SH-SY5Y (cell line): ENCODE measurements at regions not wholly inside any gene's neighbourhood (a gene's known extent, or its start where the extent isn't known, plus 50 kb on each side); places are given as distances from the start of the nearest gene placed in this dataset.

Experiments
- GATA2 ChIP-seq: IDR thresholded peaks from 2 replicates; pipeline ENCODE4 v1.6.1; 2011; ENCODE audit warnings: mild to moderate bottlenecking, low read depth, low read length
- GATA3 ChIP-seq: IDR thresholded peaks from 2 replicates; pipeline ENCODE4 v1.6.1; 2011; ENCODE audit warnings: low read depth, mild to moderate bottlenecking, low read length, moderate library complexity

GRCh38 chr4:110778521-110778920 lies 155.6 kb upstream of the PITX2 start:
- no peak for TF ChIP-seq GATA2
- TF ChIP-seq GATA3 = no peak
